Upper lobe of left lung (tissue), 4 donors: ENCODE measurements at regions not wholly inside any gene's neighbourhood (a gene's known extent, or its start where the extent isn't known, plus 50 kb on each side); places are given as distances from the start of the nearest gene placed in this dataset.

Experiments used
- POLR2A ChIP-seq, 4 donors: fragments of 450-650 bp; IDR thresholded peaks; one replicate each; pipeline ENCODE4 v1.5.1; 2016 to 2017; ENCODE audit warnings: antibody characterized with exemption in 4 of 4, mild to moderate bottlenecking in 2 of 4
- TF ChIP-seq, protein P1 (sequence below), 6 experiments: fragments of 450-650 bp in 4 of 6; fragments of 200-600 bp in 2 of 6; sonication (generic) in 2 of 6; IDR thresholded peaks; one replicate each; pipeline ENCODE4 v1.5.1; 2016 to 2019; ENCODE audit warnings: antibody characterized with exemption in 6 of 6

DNA sequence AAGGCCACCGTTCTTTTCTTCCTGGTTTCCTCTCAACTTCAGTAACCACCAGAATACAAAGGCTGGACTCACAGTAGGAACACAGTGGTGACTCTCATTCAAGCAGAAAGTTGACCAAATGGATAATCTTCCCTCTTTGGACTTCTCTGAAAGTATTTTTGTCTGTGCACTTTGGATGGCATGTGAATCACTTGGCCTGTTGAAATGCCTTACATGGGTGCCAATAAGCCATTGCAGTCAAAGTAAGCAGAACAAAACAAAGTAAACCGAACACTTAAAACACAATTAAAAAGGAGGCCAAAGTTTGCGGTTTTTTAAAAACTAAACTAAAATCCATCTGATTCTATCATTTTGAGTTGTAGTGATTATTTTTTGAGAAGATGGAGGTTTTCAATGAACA, 370.1 kb upstream of the DDHD1 start:
- TF ChIP-seq, protein P1, sequence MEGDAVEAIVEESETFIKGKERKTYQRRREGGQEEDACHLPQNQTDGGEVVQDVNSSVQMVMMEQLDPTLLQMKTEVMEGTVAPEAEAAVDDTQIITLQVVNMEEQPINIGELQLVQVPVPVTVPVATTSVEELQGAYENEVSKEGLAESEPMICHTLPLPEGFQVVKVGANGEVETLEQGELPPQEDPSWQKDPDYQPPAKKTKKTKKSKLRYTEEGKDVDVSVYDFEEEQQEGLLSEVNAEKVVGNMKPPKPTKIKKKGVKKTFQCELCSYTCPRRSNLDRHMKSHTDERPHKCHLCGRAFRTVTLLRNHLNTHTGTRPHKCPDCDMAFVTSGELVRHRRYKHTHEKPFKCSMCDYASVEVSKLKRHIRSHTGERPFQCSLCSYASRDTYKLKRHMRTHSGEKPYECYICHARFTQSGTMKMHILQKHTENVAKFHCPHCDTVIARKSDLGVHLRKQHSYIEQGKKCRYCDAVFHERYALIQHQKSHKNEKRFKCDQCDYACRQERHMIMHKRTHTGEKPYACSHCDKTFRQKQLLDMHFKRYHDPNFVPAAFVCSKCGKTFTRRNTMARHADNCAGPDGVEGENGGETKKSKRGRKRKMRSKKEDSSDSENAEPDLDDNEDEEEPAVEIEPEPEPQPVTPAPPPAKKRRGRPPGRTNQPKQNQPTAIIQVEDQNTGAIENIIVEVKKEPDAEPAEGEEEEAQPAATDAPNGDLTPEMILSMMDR (IDR thresholded peaks at IDR 0.05): no peak
- TF ChIP-seq POLR2A (IDR thresholded peaks at IDR 0.05): no peak
